DMS53 treated with DMSO at 0.1 percent for 48 hours (cell line): ENCODE measurements at regions not wholly inside any gene's neighbourhood (a gene's known extent, or its start where the extent isn't known, plus 50 kb on each side); places are given as distances from the start of the nearest gene placed in this dataset.

ENCODE experiments used
- DNase-seq: peaks from one replicate; lab custom pipeline; 2025; ENCODE audit not compliant: unreplicated experiment; lab: John Stamatoyannopoulos, UW

DNA sequence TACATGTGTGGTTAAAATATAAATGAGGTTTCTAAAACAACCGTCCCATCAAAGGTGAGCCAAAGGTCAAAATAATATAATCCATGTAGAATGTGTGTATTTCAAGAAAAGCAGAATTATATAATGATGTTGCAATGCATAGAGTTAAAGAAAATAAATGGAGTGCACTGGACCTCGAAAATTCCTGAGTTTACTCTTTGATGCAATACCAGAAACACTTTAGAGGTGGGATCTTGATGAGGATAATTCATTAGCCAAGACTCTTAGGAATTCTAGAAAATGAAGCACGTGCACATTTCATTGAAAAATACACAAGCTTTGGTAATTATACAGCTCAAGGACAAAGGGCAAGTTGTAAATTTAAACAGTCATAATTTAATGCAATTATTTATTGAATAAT, 508.9 kb upstream of the ARGLU1 start:
- DNase-seq, result no peak

DNA sequence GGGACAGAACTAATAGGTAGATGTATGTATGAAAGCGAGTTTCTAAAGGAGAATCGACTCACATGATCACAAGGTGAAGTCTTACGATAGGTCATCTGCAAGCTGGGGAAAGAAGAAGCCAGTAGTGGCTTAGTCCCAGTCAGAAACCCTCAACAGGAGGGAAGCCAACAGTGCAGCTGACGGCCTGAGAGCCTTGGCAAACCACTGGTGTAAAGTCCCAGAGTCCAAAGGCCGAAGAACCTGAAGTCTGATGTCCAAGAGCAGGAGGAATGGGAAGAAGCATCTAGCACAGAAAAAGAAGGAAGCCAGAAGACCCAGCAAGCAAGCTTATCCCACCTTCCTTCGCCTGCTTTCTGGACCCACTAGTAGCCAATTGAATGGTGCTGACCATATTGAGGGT, 507.6 kb upstream of the ARGLU1 start:
- DNase-seq, result no peak

DNA sequence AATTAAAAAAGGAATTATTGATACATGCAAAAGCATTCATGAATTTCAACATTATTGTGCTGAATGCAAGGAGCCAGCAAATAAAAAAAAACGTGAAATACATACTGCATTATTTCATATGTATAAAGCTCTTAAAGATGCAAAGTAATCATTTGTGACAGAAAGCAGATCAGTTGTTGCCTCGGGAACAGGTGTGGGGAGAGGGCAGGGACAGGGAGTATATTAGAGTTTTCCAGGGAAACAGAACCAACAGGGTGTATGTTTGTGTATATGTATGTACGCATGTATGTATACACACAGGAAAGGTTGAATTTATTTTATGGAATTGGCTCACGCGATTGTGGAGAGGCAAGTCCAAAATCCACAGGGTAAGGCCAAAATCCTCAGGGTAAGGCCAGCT, 502.9 kb upstream of the ARGLU1 start:
- DNase-seq, result no peak

DNA sequence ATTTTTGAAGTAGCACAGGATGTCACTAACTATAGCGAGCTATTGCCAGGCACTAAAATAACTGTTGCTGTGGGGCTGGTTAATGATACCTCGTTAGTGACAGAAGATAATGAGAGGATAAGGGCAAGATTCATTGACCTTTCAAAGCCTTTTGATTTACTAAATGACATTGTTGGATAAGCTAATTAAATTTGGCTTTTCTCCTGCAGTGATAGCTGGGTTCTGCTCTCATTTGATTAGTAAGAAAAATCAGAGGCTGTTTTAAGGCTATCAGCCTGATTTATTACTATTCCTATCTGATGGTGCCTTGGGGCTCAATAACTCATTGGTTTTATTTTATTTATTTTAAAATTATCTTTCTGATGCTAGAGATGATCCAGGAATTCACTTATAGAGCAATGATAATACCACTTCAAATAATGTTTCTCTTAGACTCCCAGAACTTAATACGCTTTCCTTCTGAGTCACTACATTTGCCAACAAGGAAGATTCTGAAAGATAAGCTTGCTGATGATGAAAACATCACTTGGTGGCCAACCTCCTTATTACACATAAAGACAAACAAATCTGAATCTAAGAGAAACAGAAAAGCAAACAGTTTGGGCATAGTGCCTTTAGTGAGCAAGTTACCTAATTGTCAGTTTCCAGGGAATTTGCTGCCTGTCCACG, 501.3 kb upstream of the ARGLU1 start:
- DNase-seq, result no peak

DNA sequence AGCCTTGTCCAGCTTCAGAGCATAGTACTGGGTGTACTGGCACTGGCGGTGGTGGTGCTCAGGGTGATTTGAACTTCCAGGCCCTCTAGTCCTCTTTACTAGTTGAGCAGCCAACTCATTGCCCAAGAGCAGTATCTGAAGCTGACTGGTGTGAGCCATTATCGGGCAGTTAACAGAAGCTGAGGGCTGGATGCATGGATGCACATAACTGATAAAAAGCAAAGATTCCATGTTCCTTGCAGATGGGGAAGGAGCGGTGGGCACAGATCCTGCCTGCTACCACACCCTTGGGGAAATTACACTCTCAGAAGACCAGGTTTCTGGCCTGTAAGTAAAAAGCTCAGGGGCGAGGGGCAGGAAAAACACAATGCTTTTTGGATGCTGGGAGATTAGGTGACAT, 499.4 kb upstream of the ARGLU1 start:
- no peak for DNase-seq

DNA sequence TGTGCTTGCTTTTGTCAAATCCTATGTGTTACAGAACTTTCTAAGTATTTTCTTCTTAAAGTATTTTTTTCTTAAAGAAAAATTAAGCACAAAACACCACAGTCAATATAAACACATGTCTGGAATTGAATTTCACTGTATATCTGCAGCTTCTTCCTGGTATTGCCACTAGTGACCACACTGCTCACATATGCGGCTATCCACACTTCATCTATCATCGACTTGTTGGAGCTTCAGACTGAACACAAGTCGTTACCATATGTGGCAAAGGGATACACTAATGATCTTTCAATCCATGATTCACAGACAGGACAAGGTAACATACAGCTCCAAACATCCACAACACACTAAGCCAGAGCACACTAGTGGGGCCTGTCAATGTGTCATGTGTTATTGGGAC, 498.4 kb upstream of the ARGLU1 start:
- DNase-seq, result no peak

DNA sequence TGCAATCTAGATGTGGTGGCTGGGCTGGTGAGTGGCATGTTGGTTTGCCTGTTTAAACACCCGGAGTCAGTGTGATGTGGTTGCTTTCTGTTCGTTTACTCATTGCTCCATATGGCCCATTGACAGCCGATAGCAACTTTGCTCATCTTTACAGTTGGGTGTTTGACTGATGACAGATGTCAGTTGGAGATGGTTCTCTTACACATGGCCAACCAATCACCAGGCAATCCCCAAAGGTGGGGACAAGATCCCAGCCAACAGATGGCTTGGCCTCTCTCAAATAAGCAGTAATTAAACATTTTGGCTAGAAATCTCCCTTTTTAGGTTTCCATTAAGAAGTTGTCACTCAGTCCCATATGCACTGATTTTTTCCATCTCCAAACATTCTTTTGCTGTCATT, 497.1 kb upstream of the ARGLU1 start:
- DNase-seq, result no peak

DNA sequence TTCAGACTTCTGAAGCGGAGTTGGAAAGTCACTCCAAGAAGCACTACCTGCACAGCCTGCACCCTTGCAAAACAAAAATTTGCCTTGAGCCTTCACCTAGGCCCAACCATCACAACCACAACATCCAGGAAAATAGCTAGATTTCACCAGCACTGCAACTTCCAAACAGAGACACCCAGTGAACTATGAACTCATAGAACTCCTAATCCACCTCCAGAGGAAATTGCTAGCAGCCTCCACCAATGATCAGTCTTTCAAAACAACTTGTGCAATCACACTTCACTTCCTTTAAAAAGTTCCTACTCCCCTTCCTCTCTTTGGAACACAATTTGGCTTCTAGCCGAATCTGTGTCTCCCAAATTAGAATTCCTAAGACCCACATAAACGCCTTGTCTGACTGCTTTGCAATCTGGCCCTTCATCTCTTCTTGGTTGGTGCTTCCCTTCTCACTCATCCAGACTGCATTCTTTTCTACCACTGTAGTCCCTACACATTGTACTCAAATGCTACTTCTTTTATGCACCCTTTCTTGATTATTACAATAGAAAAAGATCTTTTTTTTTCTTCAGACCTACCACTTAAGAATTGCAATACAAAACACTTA, 489.2 kb upstream of the ARGLU1 start:
- no peak for DNase-seq

DNA sequence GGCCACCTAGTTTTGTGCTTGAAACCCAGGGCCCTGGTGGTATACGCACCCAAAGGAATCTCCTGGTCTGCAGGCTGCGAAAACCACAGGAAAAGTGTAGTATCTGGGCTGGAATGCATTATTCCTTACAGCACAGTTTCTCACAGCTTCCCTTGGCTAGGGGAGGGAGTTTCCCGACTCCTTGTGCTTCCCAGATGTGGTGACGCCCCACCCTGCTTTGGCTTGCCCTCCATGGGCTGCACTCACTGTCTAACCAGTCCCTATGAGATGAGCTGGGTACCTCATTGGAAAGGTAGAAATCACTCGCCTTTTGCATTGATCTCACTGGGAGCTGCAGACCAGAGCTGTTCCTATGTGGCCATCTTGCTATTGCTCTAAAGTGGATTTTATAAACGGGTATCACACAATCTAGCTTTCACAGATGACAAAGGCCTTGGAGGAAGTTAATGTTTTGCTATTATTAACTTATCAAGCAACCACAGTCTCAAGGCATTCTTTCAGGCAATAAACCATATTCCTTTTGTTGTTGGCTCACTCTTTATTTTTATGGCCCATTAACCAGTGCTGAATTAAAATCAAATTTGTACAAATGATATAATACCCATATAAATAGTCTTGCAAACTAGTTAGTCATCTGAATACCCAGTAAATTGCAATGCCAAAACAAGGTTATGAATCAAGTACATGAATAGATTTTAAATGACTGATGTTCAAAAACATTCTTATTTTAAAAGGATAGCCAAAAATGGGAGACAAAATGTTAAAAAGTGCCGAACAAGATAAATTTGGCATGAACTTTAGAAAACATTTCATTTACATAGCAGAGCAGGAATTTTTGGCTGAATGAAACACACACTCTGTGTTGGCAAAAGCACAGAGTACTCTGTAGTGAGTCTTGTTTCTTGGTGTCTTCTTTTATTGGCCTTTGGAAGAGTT, 475.4 kb upstream of the ARGLU1 start:
- DNase-seq, result no peak

DNA sequence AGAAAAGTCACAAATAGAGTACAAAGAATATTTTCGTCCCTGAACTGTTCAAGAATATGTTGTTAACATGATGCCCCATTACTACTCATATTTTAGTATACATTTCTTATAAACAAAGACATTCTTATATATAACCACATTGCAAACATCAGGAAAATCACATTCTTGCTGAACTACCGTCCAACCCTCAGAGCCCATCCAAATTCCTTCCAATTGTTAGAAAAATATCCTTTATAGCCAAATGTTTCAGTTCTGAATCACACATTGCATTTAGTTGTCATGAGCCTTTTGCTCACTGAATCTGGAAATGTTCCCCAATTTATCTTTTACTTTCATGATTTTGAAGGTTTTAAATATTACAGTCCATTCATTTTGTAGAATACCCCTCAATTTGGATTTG, 467.8 kb upstream of the ARGLU1 start:
- DNase-seq, result no peak

DNA sequence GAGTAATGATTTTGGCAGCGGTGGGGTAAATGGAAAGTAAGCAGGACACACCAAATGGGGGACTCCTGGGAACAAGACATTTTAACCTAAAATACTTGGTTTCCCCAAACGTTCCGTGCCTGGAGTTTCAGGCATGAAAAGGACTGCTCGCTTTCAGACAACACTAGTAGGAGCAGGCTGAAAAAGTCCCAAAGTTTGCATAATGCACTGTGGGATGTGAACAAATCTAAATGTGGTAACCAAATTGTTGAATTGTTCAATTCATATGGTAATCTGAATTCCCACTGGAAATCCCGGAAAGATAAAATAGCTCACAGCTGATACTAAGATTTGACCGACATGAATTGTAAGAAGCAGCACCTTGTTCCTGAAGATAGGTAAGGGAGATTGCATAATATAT, 467.2 kb upstream of the ARGLU1 start:
- no peak for DNase-seq

DNA sequence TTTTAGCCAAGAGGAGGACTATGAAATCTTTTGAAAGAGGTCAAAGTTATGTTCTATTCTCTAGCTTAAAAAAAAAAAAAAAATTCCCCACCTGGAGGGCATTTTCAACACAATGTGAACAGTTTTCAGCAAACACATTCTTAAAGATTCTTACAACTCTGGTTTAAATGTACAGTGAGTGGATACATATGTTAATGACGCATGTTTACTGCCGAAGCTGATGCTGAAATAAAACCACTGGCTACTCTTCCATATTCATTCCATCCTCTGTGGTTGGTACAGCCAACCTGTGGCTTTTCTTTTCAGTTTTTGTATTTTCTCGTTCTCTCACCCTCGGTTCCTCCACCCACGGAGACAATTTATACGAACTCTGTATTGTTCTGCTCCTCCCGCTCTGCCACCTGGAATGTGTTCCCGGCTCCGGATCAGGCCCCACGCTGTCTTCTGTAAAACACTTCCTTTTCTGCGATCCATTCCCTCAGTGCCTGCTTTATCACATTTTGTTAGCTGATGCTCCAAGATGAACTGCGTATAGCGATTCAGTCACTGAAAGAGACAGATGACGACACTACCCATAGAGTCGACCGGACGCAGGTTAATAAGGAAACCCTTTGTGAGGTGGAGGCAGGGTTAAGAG, 466.4 kb upstream of the ARGLU1 start:
- DNase-seq, result no peak

DNA sequence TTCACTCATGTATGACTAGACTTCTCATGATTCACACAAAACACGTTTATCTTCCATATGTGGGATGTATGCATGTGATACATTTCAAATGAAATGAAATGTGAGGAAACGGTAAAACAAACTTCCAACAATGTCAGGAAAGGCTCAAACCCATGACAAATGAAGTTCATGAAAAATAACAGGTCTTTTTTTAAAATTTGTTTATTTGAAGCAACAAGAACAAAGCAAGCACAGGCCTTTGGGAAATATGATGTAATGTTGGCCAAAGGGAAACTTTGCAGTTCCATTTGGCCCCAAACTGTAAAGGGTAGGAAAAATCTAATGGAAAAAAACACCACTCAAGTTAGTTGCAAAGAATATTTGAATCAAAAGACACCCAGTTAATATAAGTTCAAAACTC, 463.8 kb upstream of the ARGLU1 start:
- DNase-seq, result no peak

DNA sequence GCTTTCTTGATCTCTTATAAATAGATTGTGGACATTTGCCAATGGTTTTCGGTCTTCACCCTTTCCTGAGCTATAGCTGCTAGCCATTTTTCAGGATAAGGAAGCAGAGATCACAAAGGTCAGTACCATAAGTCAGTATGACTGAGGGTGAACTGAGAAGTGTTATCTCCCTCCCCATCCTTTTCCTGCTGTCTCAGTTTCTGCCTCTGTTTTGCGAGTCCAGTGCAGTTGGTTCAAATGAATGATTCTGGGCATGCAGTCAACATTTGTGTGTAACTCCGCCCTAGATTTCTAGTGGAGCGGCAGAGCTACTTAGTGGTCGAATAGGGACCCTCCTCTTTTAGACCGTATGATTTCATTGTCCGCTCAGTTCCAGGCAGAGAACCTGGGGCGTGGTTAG, 460.8 kb upstream of the ARGLU1 start:
- DNase-seq, result no peak

DNA sequence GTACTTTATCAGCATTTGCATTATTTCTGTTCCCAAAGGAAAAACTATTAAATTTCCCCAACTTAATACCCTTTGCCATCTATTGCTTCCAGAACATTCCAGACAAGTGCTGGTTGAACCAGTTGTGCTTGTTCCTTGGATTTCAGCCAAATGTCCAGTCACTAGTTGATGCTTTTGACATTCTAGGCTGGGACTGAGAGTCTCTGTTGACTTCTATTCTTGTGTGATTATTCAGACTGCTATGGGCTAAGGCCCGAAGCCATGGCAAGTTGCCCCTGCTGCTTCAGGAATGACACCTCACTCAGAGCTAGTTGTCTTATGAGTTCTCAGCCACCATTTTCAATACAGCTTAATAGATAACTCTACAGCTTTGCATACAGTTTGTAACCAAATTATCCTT, 458.1 kb upstream of the ARGLU1 start:
- peak; percentile 1 for DNase-seq

DNA sequence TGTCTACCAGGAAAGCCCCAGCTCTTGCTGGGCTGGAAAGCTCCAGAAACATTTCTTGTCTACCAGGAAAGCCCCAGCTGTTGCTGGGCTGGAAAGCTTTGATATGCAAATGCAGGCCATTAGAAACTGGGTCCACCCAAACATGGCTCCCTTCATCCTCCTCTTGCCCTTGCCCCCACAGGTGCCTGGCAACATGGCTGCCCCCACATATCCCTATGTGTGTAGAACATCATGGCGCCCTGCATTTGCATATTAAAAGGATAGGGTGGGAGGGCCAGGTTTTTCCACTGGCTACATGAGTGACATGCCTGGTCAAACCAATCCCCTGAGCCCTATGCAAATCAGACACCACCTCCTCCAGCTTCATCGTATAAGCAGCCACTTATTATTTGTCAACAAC, 455.4 kb upstream of the ARGLU1 start:
- no peak for DNase-seq

DNA sequence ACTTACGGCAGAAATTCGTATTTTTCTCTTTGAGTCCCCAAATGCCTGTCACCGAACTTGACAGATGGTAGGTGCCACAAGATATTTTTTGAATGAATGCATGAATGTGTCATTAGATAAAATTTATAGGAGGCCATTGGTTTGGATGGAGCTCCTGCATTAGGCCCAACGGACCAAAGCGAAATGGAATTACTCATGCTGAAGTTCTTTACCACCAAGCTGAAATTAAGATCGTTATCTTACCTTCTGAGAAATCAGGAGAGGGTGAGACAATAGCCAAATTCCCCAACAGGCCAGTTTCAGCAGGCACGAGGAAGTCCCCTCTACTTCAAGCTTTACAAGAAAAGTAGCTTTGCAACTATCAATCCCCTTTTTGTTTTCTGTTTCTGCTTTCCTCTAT, 452.5 kb upstream of the ARGLU1 start:
- DNase-seq, result no peak

DNA sequence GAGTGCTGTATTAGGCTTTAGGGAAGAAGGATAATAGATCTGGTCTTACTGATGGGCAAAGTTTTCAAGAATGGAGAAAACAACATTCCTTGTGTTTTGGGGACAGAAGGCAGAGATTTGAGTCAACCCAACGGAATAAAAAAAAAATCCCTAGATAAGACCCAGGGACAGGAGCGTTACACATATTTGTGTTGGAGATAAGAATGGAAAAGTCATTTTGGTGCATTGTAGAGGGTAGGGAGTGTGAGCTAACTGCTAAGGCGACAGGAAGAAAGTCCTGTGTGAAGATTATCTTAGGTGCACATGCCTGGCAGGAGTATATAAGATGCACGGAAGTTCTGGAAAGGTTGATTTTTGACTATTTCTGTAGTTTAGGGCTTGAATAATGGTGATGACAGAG, 450.3 kb upstream of the ARGLU1 start:
- no peak for DNase-seq

DNA sequence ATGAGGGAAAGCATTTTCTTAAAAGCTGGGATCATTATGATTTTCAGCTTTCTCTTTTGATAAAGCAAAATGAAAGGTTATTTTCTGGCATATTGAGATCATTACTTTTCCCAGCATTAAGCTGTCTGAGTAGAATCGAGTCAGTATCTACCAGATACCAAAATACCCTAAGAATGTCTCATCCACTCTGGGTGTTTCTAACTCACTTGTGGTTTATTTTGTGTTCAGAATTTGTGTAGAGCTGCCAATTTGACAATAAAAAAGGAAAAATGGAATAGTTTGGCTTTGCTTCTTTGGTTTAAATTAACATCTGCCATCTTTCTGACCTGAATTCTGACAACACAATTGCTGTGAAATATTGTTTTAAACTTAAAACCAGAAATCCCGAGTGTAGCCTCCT, 438.7 kb upstream of the ARGLU1 start:
- DNase-seq, result no peak

DNA sequence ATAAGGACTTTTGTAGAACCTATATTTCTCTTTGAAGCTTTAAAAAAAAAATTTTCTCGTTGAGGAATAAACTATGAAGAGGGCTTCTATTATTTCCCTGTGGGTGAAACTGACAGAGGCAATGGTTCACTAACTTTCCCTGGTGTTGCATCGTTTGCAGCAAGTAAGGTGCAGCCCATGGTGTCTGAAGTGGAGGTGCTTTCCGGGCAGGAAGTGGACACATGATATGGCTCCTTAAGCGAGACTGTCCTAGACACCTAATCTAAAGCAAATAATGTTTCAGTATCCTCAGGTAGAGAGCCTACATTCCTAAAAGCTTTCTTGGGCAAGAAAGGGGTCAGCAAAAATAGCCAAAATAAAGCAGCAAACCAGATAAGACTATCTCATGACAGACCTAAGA, 437.6 kb upstream of the ARGLU1 start:
- peak; percentile 8 for DNase-seq

DNA sequence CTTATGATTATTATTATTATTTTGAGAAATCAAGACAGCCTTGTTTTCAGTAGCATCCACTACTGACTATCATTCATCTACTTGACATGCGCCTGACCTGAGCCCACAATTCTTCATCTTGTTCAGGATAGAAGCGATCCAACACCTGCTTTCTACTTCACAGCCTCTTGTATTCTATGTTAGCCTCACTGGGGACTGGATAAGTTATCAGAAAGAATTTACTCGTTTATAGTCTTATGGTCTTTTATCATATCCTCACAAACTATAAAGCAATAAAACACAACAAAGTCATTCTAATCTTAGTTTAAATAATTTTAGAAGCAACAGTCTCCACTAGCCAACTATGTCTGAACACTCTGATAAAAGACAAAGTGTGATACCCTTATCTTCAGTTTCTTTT, 436.0 kb upstream of the ARGLU1 start:
- DNase-seq, result no peak

DNA sequence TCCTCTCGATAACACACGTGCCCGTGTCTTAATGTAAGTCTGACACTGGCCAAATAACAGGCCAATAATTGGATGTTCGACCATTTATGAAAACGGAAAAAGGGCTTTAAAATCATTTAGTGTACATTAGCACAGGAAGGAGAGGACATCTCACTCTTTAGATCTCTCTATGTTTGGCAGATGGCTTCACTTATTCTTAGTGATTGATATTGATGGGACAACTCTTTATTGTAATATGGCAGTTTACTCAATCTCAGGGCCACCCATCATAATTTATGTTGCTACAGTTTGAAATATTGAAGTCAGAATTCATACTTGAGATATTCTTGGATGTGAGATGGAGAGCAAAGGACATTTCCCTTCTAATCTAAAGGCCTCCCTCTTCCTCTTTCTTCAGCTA, 430.7 kb upstream of the ARGLU1 start:
- DNase-seq, result no peak
